ENCODE measurements at regions not wholly inside any gene's neighbourhood (a gene's known extent, or its start where the extent isn't known, plus 50 kb on each side); places are given as distances from the start of the nearest gene placed in this dataset.

GRCh38 chr6:148107911-148108310, 234.7 kb upstream of the SASH1 start:
- H3K4me2 ChIP-seq (ENCODE audit: low read depth, low read length): no peak overlapping the region
- no peak overlapping the region for H3K4me3 ChIP-seq (ENCODE audit: insufficient read depth, low read depth, low read length)
- no peaks in the 10 kb centered on the region for H3K79me1 ChIP-seq (ENCODE audit: low read depth in 1 of 2, low read length in 2 of 2)
- no peak overlapping the region for H3K9ac ChIP-seq (ENCODE audit: low read depth, low read length)
- no peak overlapping the region for H2AFZ ChIP-seq (replicated peaks; ENCODE audit: low read length, poor library complexity)
- no peak overlapping the region for H2BK120ac ChIP-seq (ENCODE audit: low read depth, low read length)
- ChIA-PET CTCF (no interaction called here), POLR2A (ENCODE audit: unreplicated experiment) (no interaction called here)
- no peaks in the 10 kb centered on the region for H3K27me3 ChIP-seq (ENCODE audit: control insufficient read depth, insufficient read depth, low read length)
- H3K23ac ChIP-seq (ENCODE audit: low read depth, low read length): no peak overlapping the region
- H3K18ac ChIP-seq (ENCODE audit: low read depth, low read length): no peak overlapping the region
- no peak overlapping the region for H3K14ac ChIP-seq (replicated peaks; ENCODE audit: low read depth, low read length)
- in situ Hi-C loops (cut with MboI; ENCODE audit: low sequenced_read_pairs): no loop called here
- WGBS, 2 experiments (ENCODE audit: extremely low coverage in 2 of 2, insufficient read length in 1 of 2): 80% methylated on average over 2 of the region's 3 CpGs; no CpG with 5 or more reads in 1 of the 2 experiments
- no peak overlapping the region for H3K27ac ChIP-seq (ENCODE audit: insufficient read depth, low read length)
- H2BK5ac ChIP-seq (ENCODE audit: low read depth, low read length, poor library complexity, severe bottlenecking): no peak overlapping the region
- no peaks in the 10 kb centered on the region for H3K4me1 ChIP-seq (ENCODE audit: control insufficient read depth, insufficient read depth, low read length)
- dilution Hi-C loops (cut with HindIII; ENCODE audit: low sequenced_read_pairs, unreplicated experiment): no loop called here
- no peak overlapping the region for H3K4ac ChIP-seq (ENCODE audit: low read depth, low read length)
- H4K5ac ChIP-seq (ENCODE audit: low read depth, low read length): no peak overlapping the region
- intact Hi-C loops (cut with micrococcal nuclease): no loop called here
- no peak overlapping the region for H2BK15ac ChIP-seq (ENCODE audit: low read depth, low read length)
- H3K9me1 ChIP-seq (ENCODE audit: insufficient read depth, low read length): 0 out of 2 replicates have a peak, but pooled peaks cover 3% of the 10 kb centered on the region
- H3K9me3 ChIP-seq (ENCODE audit: control insufficient read depth, insufficient read depth, low read length): no peaks in the 10 kb centered on the region
- ATAC-seq (ENCODE audit: low read depth) (no peak), DNase-seq (no peak)
- H3K56ac ChIP-seq (ENCODE audit: extremely low read depth, insufficient read depth, low read length): no peak overlapping the region
- no peak overlapping the region for H2AK9ac ChIP-seq (replicated peaks; ENCODE audit: low read depth, low read length, poor library complexity)
- BruUV-seq (replicated peaks): no TSS peak
- H3K36me3 ChIP-seq (ENCODE audit: control insufficient read depth, insufficient read depth, low read length): no peaks in the 10 kb centered on the region
- no peak overlapping the region for H4K91ac ChIP-seq (ENCODE audit: insufficient read depth, low read depth, low read length)
- TF ChIP-seq BHLHE40 (IDR thresholded peaks at IDR 0.05; ENCODE audit: low read depth, low read length) (no peak), RCOR1 (IDR thresholded peaks at IDR 0.05; ENCODE audit: insufficient replicate concordance, low read length) (no peak), CEBPB (IDR thresholded peaks at IDR 0.05; ENCODE audit: low read depth, low read length) (no peak), SMC3 (IDR thresholded peaks at IDR 0.05; ENCODE audit: low read depth, low read length) (no peak), CTCF (conservative IDR thresholded peaks at IDR 0.05; ENCODE audit: low read depth, low read length) (no peak), NFE2L2 (IDR thresholded peaks at IDR 0.05; ENCODE audit: low read depth, low read length) (no peak), RAD21 (IDR thresholded peaks at IDR 0.05; ENCODE audit: low read length) (no peak), USF2 (IDR thresholded peaks at IDR 0.05; ENCODE audit: low read depth, low read length) (no peak), MXI1 (IDR thresholded peaks at IDR 0.05; ENCODE audit: borderline replicate concordance, low read depth, low read length) (no peak), CHD1 (IDR thresholded peaks at IDR 0.05; ENCODE audit: low read depth, low read length) (no peak), MAFK (IDR thresholded peaks at IDR 0.05; ENCODE audit: low read depth, low read length) (no peak)
- H2AK5ac ChIP-seq (ENCODE audit: low read depth, low read length): no peak overlapping the region
- H4K20me1 ChIP-seq (ENCODE audit: insufficient read depth, low read length): no peaks in the 10 kb centered on the region
- H4K8ac ChIP-seq (ENCODE audit: low read depth in 2 of 2, low read length in 2 of 2): no peak overlapping the region
- no peak overlapping the region for H2BK20ac ChIP-seq (ENCODE audit: low read depth, low read length)

Measured in IMR-90 (cell line).